Thymus (tissue), 11 donors: ENCODE measurements at regions not wholly inside any gene's neighbourhood (a gene's known extent, or its start where the extent isn't known, plus 50 kb on each side); places are given as distances from the start of the nearest gene placed in this dataset.
A peak's percentile ranks its signal among the peaks of the same experiment; 100 is the strongest.

ENCODE experiments used
- DNase-seq, 9 donors: peaks; one replicate each; pipeline ENCODE4 v3.0.0-alpha.2; 2013; ENCODE audit warnings: low spot score in 9 of 9, low read depth in 6 of 9, missing footprints in 1 of 9
- H3K27ac ChIP-seq, 2 donors: one replicate each; pipeline ENCODE4 v1.5.1; 2013; ENCODE audit warnings: control low read depth in 1 of 2, low read depth in 1 of 2, low read length in 1 of 2, mild to moderate bottlenecking in 1 of 2, moderate library complexity in 1 of 2
- H3K27me3 ChIP-seq, 2 donors: one replicate each; pipeline ENCODE4 v1.5.1; 2013; ENCODE audit warnings: low read length in 1 of 2; ENCODE audit not compliant: control insufficient read depth in 2 of 2, insufficient read depth in 1 of 2
- H3K36me3 ChIP-seq, 2 donors: one replicate each; pipeline ENCODE4 v1.5.1; 2013; ENCODE audit warnings: low read length in 1 of 2, mild to moderate bottlenecking in 1 of 2, moderate library complexity in 1 of 2; ENCODE audit not compliant: control insufficient read depth in 2 of 2, insufficient read depth in 2 of 2
- H3K4me1 ChIP-seq, 2 donors: one replicate each; pipeline ENCODE4 v1.5.1; 2013; ENCODE audit warnings: low read length in 2 of 2; ENCODE audit not compliant: control insufficient read depth in 2 of 2, insufficient read depth in 2 of 2
- H3K4me3 ChIP-seq, 2 donors: one replicate each; pipeline ENCODE4 v1.5.1; 2013; ENCODE audit warnings: low read length in 2 of 2, control low read depth in 1 of 2, mild to moderate bottlenecking in 1 of 2
- H3K9me3 ChIP-seq, 2 donors: one replicate each; pipeline ENCODE4 v1.5.1; 2013; ENCODE audit warnings: low read length in 1 of 2, mild to moderate bottlenecking in 1 of 2; ENCODE audit not compliant: control insufficient read depth in 2 of 2, insufficient read depth in 1 of 2
- WGBS: extraction: QIAGEN DNeasy Blood & Tissue Kit; methylation state at CpG from one replicate; pipeline ENCODE4 v1.1.7; 2013; 5-methylcytosine and 5-hydroxymethylcytosine counted together
- donor health status: healthy.

GRCh38 chrX:7253565-7253964, 105.6 kb upstream of the PUDP start:
- WGBS, result 97% methylated on average over 5 of the region's 5 CpGs
- Histone ChIP-seq H3K27me3 (no peaks in the 10 kb centered on the region), H3K9me3 (peaks cover 0 to 6% of the 10 kb centered on the region in 2 donors), H3K27ac (no peak overlapping the region), H3K4me1 (no peaks in the 10 kb centered on the region), H3K4me3 (no peak overlapping the region), H3K36me3 (peaks cover 0 to 25% of the 10 kb centered on the region in 2 donors)
- DNase-seq, result no peak

- no peak overlapping the region for H3K4me3 ChIP-seq
- DNase-seq, result no peak
- H3K9me3 ChIP-seq, result peaks cover 0 to 6% of the 10 kb centered on the region in 2 donors
- WGBS, result 86% methylated on average over 5 of the region's 5 CpGs
- peak overlapping the region in 1 of 2 donors; percentile 9 for H3K27ac ChIP-seq
- H3K36me3 ChIP-seq, result peaks cover 0 to 25% of the 10 kb centered on the region in 2 donors
- no peaks in the 10 kb centered on the region for H3K27me3 ChIP-seq
- H3K4me1 ChIP-seq, result no peaks in the 10 kb centered on the region
Measured at GRCh38 chrX:7252013-7252610, 104.2 kb upstream of the PUDP start.

GRCh38 chrX:7247346-7247745, 99.4 kb upstream of the PUDP start:
- H3K4me3 ChIP-seq, result no peak overlapping the region
- H3K36me3 ChIP-seq, result peaks cover 0 to under 1% of the 10 kb centered on the region in 2 donors
- WGBS, result 93% methylated on average over 2 of the region's 2 CpGs
- no peak overlapping the region for H3K27ac ChIP-seq
- no peak for DNase-seq
- H3K27me3 ChIP-seq, result no peaks in the 10 kb centered on the region
- peaks cover 0 to 6% of the 10 kb centered on the region in 2 donors for H3K9me3 ChIP-seq
- H3K4me1 ChIP-seq, result no peaks in the 10 kb centered on the region

- Histone ChIP-seq H3K9me3 (peaks cover 0 to 4% of the 10 kb centered on the region in 2 donors), H3K4me3 (no peak overlapping the region), H3K27me3 (no peaks in the 10 kb centered on the region), H3K27ac (no peak overlapping the region), H3K4me1 (no peaks in the 10 kb centered on the region), H3K36me3 (no peaks in the 10 kb centered on the region)
- no peak for DNase-seq
- whole genome bisulfite sequencing, result 91% methylated on average over 3 of the region's 3 CpGs
Measured at GRCh38 chrX:7244405-7244804, 96.5 kb upstream of the PUDP start.

GRCh38 chrX:7242613-7243012, 94.7 kb upstream of the PUDP start:
- DNase-seq, result no peak
- 86% methylated on average over 1 of the region's 1 CpG for WGBS
- Histone ChIP-seq H3K36me3 (no peaks in the 10 kb centered on the region), H3K27ac (no peak overlapping the region), H3K4me1 (no peaks in the 10 kb centered on the region), H3K9me3 (no peaks in the 10 kb centered on the region), H3K4me3 (no peak overlapping the region), H3K27me3 (no peaks in the 10 kb centered on the region)

GRCh38 chrX:7240929-7241328, 93.0 kb upstream of the PUDP start:
- no peak overlapping the region for H3K27ac ChIP-seq
- WGBS, result 97% methylated on average over 2 of the region's 2 CpGs
- no peaks in the 10 kb centered on the region for H3K27me3 ChIP-seq
- H3K4me1 ChIP-seq, result no peaks in the 10 kb centered on the region
- no peaks in the 10 kb centered on the region for H3K36me3 ChIP-seq
- no peak for DNase-seq
- no peak overlapping the region for H3K4me3 ChIP-seq
- H3K9me3 ChIP-seq, result no peaks in the 10 kb centered on the region

GRCh38 chrX:7235071-7235470, 87.1 kb upstream of the PUDP start:
- Histone ChIP-seq H3K27ac (no peak overlapping the region), H3K9me3 (no peaks in the 10 kb centered on the region), H3K4me1 (no peaks in the 10 kb centered on the region), H3K4me3 (no peak overlapping the region), H3K27me3 (no peaks in the 10 kb centered on the region), H3K36me3 (no peaks in the 10 kb centered on the region)
- DNase-seq, result no peak

- no peaks in the 10 kb centered on the region for H3K36me3 ChIP-seq
- 90% methylated on average over 4 of the region's 4 CpGs for WGBS
- no peak overlapping the region for H3K27ac ChIP-seq
- no peaks in the 10 kb centered on the region for H3K9me3 ChIP-seq
- DNase-seq, result no peak
- H3K4me1 ChIP-seq, result no peaks in the 10 kb centered on the region
- no peak overlapping the region for H3K4me3 ChIP-seq
- no peaks in the 10 kb centered on the region for H3K27me3 ChIP-seq
Measured at GRCh38 chrX:7233580-7234406, 85.8 kb upstream of the PUDP start.

- Histone ChIP-seq H3K4me3 (no peak overlapping the region), H3K27ac (no peak overlapping the region), H3K27me3 (no peaks in the 10 kb centered on the region), H3K4me1 (no peaks in the 10 kb centered on the region), H3K9me3 (no peaks in the 10 kb centered on the region), H3K36me3 (no peaks in the 10 kb centered on the region)
- 42% methylated on average over 2 of the region's 2 CpGs for WGBS
- DNase-seq, result peak in 3 of 9 donors; percentile 0 to 33 (median 16)
Measured at GRCh38 chrX:7228226-7228625, 80.3 kb upstream of the PUDP start.
